Right lobe of liver (tissue), 6 donors: ENCODE measurements at regions not wholly inside any gene's neighbourhood (a gene's known extent, or its start where the extent isn't known, plus 50 kb on each side); places are given as distances from the start of the nearest gene placed in this dataset.

ENCODE experiments used
- ATAC-seq, 4 donors: fragments of 200-7000 bp; cut with Tn5 transposase; one replicate each; pipeline ENCODE4 v1.9.1; 2020; ENCODE audit warnings: mild to moderate bottlenecking in 4 of 4, moderate library complexity in 4 of 4
- DNase-seq, 3 donors: peaks; one replicate each; pipeline ENCODE4 v3.0.0-alpha.2; 2020
- H3K27ac ChIP-seq, 3 donors: fragments of 200-600 bp; one replicate each; pipeline ENCODE4 v1.8.0; 2022
- H3K27me3 ChIP-seq, 2 donors: fragments of 200-600 bp; one replicate each; pipeline ENCODE4 v1.8.0; 2022
- H3K36me3 ChIP-seq, 4 donors: fragments of 200-600 bp; sonication (generic) in 1 of 4; one replicate each; pipeline versions ENCODE4 v1.5.1 to v1.8.0; 2017 to 2022; ENCODE audit warnings: control low read depth in 1 of 4
- H3K4me1 ChIP-seq, 4 donors: fragments of 200-600 bp; sonication (generic) in 1 of 4; one replicate each; pipeline versions ENCODE4 v1.5.1 to v1.8.0; 2017 to 2022; ENCODE audit warnings: control low read depth in 1 of 4
- H3K4me3 ChIP-seq, 3 donors: fragments of 200-600 bp; one replicate each; pipeline ENCODE4 v1.8.0; 2022
- H3K9me3 ChIP-seq, 4 donors: fragments of 200-600 bp; sonication (generic) in 1 of 4; one replicate each; pipeline versions ENCODE4 v1.5.1 to v1.8.0; 2017 to 2022; ENCODE audit warnings: control low read depth in 1 of 4
- CTCF ChIP-seq, 4 donors: fragments of 200-600 bp in 3 of 4; fragments of 450-650 bp in 1 of 4; IDR thresholded peaks; one replicate each; pipeline versions ENCODE4 v1.5.1 to v1.8.0; 2016 to 2022; ENCODE audit warnings: antibody characterized with exemption in 4 of 4, mild to moderate bottlenecking in 2 of 4
- POLR2A ChIP-seq: fragments of 450-650 bp; IDR thresholded peaks from one replicate; pipeline ENCODE4 v1.6.1; 2017; ENCODE audit warnings: antibody characterized with exemption, mild to moderate bottlenecking
- WGBS: methylation state at CpG from one replicate; pipeline ENCODE4 v1.1.6; 2018; ENCODE audit warnings: low coverage, low lambda C conversion rate; ENCODE audit not compliant: insufficient coverage; ENCODE audit errors: missing lambda C conversion rate; 5-methylcytosine and 5-hydroxymethylcytosine counted together
- intact Hi-C, 2 donors: fragments of 100-400 bp; cut with DNase I; formaldehyde crosslinking; loops; one replicate each; pipeline versions ENCODE4 v1.11.2 to v1.14.1; 2022
- donor health status: DM: no; HTN: yes; CAD: no.
- donor health status: DM: no; HTN: no; CAD: no.
- donor health status: DM: no; HTN: no; CAD: no.
- donor health status: DM: no; HTN: yes; CAD: no.
- donor health status: DM: no; HTN: yes; CAD: no.

DNA sequence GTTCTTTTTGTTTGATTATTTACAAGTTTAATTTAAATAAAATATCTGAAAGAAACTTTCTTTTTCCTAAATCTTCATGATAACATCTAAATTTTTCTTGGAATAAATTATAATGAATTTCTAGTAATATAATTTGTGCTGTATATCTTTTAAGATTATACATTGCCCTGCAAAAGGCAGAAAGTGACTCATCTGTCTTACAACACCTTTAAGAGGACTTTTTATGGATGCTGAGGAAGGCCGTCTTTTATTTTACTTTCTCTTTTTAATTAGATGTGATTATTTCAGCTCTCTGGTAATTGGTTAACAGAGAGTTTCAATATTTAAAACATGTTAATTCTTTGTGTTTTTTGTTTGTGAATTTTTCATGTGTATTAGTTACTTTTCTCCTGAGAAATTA lies 598.4 kb downstream of the RPL10L start:
- TF ChIP-seq CTCF (IDR thresholded peaks at IDR 0.05) (no peak), POLR2A (no peak)
- DNase-seq (no peak), ATAC-seq (no peak)
- Histone ChIP-seq H3K27ac (no peak overlapping the region), H3K4me1 (no peaks in the 10 kb centered on the region), H3K4me3 (no peak overlapping the region), H3K27me3 (no peaks in the 10 kb centered on the region), H3K9me3 (no peaks in the 10 kb centered on the region), H3K36me3 (no peaks in the 10 kb centered on the region)
- 50% methylated on average over 1 of the region's 1 CpG for WGBS
- intact Hi-C loops = no loop called here

GRCh38 chr14:46051796-46052195 lies 599.8 kb downstream of the RPL10L start:
- no peak overlapping the region for H3K4me3 ChIP-seq
- DNase-seq = no peak
- no peaks in the 10 kb centered on the region for H3K27me3 ChIP-seq
- TF ChIP-seq POLR2A (no peak), CTCF (IDR thresholded peaks at IDR 0.05) (no peak)
- H3K9me3 ChIP-seq = no peaks in the 10 kb centered on the region
- no peak for ATAC-seq
- no peaks in the 10 kb centered on the region for H3K4me1 ChIP-seq
- H3K27ac ChIP-seq = no peak overlapping the region
- WGBS = 45% methylated on average over 1 of the region's 1 CpG
- intact Hi-C loops = no loop called here
- H3K36me3 ChIP-seq = no peaks in the 10 kb centered on the region

DNA sequence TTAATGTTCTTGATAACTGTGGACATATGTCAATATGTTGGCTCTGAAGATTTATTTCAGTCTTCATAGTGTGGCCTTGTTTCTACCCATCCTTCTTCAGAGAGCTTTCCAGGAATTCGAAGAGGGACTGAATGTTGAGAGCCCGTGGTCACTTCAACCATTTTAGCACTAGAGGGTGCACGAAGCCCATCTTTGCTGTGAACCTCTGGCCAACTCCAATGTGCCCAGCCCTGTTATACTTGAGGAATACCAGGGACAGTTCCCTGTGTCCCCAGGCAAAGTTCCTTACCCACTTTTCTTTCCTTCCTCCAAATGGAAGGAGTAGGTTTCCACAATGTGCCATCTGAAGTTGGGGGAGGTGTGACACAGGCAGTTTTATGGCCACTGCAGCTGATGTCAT lies 603.5 kb downstream of the RPL10L start:
- TF ChIP-seq CTCF (IDR thresholded peaks at IDR 0.05) (no peak), POLR2A (no peak)
- Histone ChIP-seq H3K4me3 (no peak overlapping the region), H3K27me3 (no peaks in the 10 kb centered on the region), H3K9me3 (no peaks in the 10 kb centered on the region), H3K27ac (no peak overlapping the region), H3K4me1 (no peaks in the 10 kb centered on the region), H3K36me3 (no peaks in the 10 kb centered on the region)
- no peak for ATAC-seq
- DNase-seq = no peak
- intact Hi-C loops = no loop called here
- WGBS = 21% methylated on average over 3 of the region's 3 CpGs

- intact Hi-C loops = no loop called here
- no peak overlapping the region for H3K27ac ChIP-seq
- DNase-seq = no peak
- H3K4me1 ChIP-seq = no peaks in the 10 kb centered on the region
- H3K36me3 ChIP-seq = no peaks in the 10 kb centered on the region
- no peak for ATAC-seq
- no peaks in the 10 kb centered on the region for H3K9me3 ChIP-seq
- 53% methylated on average over 4 of the region's 4 CpGs for WGBS
- H3K4me3 ChIP-seq = no peak overlapping the region
- no peaks in the 10 kb centered on the region for H3K27me3 ChIP-seq
- no peak for TF ChIP-seq CTCF (IDR thresholded peaks at IDR 0.05)
- TF ChIP-seq POLR2A = no peak
Observed at GRCh38 chr14:46036099-46036498, 615.5 kb downstream of the RPL10L start.

DNA sequence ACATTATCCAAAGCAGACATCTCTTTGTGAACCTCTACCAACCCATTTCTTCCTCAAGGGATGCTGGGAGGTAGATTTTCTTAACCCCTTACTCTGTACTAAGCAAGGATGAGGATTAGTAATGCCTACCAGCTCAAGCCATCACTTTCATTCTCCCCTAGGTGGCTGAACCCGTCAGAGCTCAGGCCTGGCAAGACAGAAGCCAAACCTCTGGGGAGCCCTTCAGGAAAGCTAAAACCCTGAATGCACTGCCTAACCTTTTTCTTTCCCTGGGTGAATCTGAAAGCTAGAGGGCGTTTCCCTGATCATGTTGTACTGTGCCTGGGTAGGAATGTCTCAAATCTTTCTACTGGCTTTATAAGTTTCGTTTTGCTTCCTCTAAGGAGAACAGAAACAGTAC lies 617.3 kb downstream of the RPL10L start:
- ATAC-seq (no peak), DNase-seq (no peak)
- WGBS = 37% methylated on average over 3 of the region's 3 CpGs
- Histone ChIP-seq H3K36me3 (no peaks in the 10 kb centered on the region), H3K4me1 (no peaks in the 10 kb centered on the region), H3K27ac (no peak overlapping the region), H3K4me3 (no peak overlapping the region), H3K27me3 (no peaks in the 10 kb centered on the region), H3K9me3 (no peaks in the 10 kb centered on the region)
- TF ChIP-seq CTCF (IDR thresholded peaks at IDR 0.05) = no peak
- no peak for TF ChIP-seq POLR2A
- intact Hi-C loops = no loop called here
